Ishikawa (cell line): ENCODE measurements at regions not wholly inside any gene's neighbourhood (a gene's known extent, or its start where the extent isn't known, plus 50 kb on each side); places are given as distances from the start of the nearest gene placed in this dataset.

Experiments
- CEBPB ChIP-seq: IDR thresholded peaks from 2 replicates; pipeline ENCODE4 v1.6.1; 2012
- CREB1 ChIP-seq: IDR thresholded peaks from 2 replicates; pipeline ENCODE4 v1.6.1; 2012; ENCODE audit warnings: low read depth
- EGR1 ChIP-seq: IDR thresholded peaks from 2 replicates; pipeline ENCODE4 v1.6.1; 2012
- EP300 ChIP-seq: IDR thresholded peaks from 2 replicates; pipeline ENCODE4 v1.6.1; 2012; ENCODE audit warnings: borderline replicate concordance
- FOXM1 ChIP-seq: IDR thresholded peaks from 2 replicates; pipeline ENCODE4 v1.6.1; 2012; ENCODE audit warnings: low read depth, borderline replicate concordance
- MAX ChIP-seq: IDR thresholded peaks from 2 replicates; pipeline ENCODE4 v1.6.1; 2012
- NFIC ChIP-seq: IDR thresholded peaks from 2 replicates; pipeline ENCODE4 v1.6.1; 2012
- RAD21 ChIP-seq: IDR thresholded peaks from 2 replicates; pipeline ENCODE4 v1.6.1; 2012; ENCODE audit warnings: low read depth
- REST ChIP-seq: IDR thresholded peaks from 2 replicates; pipeline ENCODE4 v1.6.1; 2012; ENCODE audit warnings: low read depth, mild to moderate bottlenecking
- TAF1 ChIP-seq: IDR thresholded peaks from 2 replicates; pipeline ENCODE4 v1.6.1; 2012; ENCODE audit warnings: low read depth, mild to moderate bottlenecking
- TCF12 ChIP-seq: IDR thresholded peaks from 2 replicates; pipeline ENCODE4 v1.6.1; 2012; ENCODE audit warnings: low read depth
- TEAD4 ChIP-seq: IDR thresholded peaks from 2 replicates; pipeline ENCODE4 v1.6.1; 2012
- YY1 ChIP-seq: IDR thresholded peaks from 2 replicates; pipeline ENCODE4 v1.6.1; 2012; ENCODE audit warnings: low read depth
- ZBTB7A ChIP-seq: IDR thresholded peaks from 2 replicates; pipeline ENCODE4 v1.6.1; 2012; ENCODE audit warnings: low read depth
- TF ChIP-seq, protein P1 (sequence below): IDR thresholded peaks from 2 replicates; pipeline ENCODE4 v1.6.1; 2012

- TF ChIP-seq MAX = no peak
- TF ChIP-seq CEBPB = no peak
- no peak for TF ChIP-seq ZBTB7A
- TF ChIP-seq FOXM1 = no peak
- no peak for TF ChIP-seq YY1
- TF ChIP-seq NFIC = no peak
- TF ChIP-seq TCF12 = no peak
- no peak for TF ChIP-seq REST
- no peak for TF ChIP-seq EP300
- TF ChIP-seq, protein P1, sequence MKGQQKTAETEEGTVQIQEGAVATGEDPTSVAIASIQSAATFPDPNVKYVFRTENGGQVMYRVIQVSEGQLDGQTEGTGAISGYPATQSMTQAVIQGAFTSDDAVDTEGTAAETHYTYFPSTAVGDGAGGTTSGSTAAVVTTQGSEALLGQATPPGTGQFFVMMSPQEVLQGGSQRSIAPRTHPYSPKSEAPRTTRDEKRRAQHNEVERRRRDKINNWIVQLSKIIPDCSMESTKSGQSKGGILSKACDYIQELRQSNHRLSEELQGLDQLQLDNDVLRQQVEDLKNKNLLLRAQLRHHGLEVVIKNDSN = no peak
- no peak for TF ChIP-seq EGR1
- no peak for TF ChIP-seq TEAD4
- TF ChIP-seq CREB1 = no peak
- TF ChIP-seq TAF1 = no peak
- TF ChIP-seq RAD21 = no peak
Measured at GRCh38 chr2:226605642-226606041, 194.0 kb downstream of the IRS1 start.

GRCh38 chr2:226603606-226604005, 196.0 kb downstream of the IRS1 start:
- TF ChIP-seq TEAD4 (no peak), YY1 (no peak), FOXM1 (no peak), RAD21 (no peak), EP300 (no peak), ZBTB7A (no peak), MAX (no peak), CREB1 (no peak), REST (no peak), TAF1 (no peak), EGR1 (no peak), TCF12 (no peak), CEBPB (no peak), NFIC (no peak)
- TF ChIP-seq, protein P1 = no peak

GRCh38 chr2:226601881-226602662, 197.5 kb downstream of the IRS1 start:
- TF ChIP-seq YY1 (no peak), REST (no peak), TCF12 (no peak), MAX (no peak), TEAD4 (no peak), TAF1 (no peak), CREB1 (no peak), EP300 (no peak), CEBPB (no peak), EGR1 (no peak), FOXM1 (no peak), NFIC (no peak), RAD21 (no peak), ZBTB7A (no peak)
- TF ChIP-seq, protein P1 = no peak
